Ishikawa (cell line): ENCODE measurements at regions not wholly inside any gene's neighbourhood (a gene's known extent, or its start where the extent isn't known, plus 50 kb on each side); places are given as distances from the start of the nearest gene placed in this dataset.

Experiments used
- CEBPB ChIP-seq: IDR thresholded peaks from 2 replicates; pipeline ENCODE4 v1.6.1; 2012
- CREB1 ChIP-seq: IDR thresholded peaks from 2 replicates; pipeline ENCODE4 v1.6.1; 2012; ENCODE audit warnings: low read depth
- EGR1 ChIP-seq: IDR thresholded peaks from 2 replicates; pipeline ENCODE4 v1.6.1; 2012
- EP300 ChIP-seq: IDR thresholded peaks from 2 replicates; pipeline ENCODE4 v1.6.1; 2012; ENCODE audit warnings: borderline replicate concordance
- FOXM1 ChIP-seq: IDR thresholded peaks from 2 replicates; pipeline ENCODE4 v1.6.1; 2012; ENCODE audit warnings: low read depth, borderline replicate concordance
- NFIC ChIP-seq: IDR thresholded peaks from 2 replicates; pipeline ENCODE4 v1.6.1; 2012
- RAD21 ChIP-seq: IDR thresholded peaks from 2 replicates; pipeline ENCODE4 v1.6.1; 2012; ENCODE audit warnings: low read depth
- TAF1 ChIP-seq: IDR thresholded peaks from 2 replicates; pipeline ENCODE4 v1.6.1; 2012; ENCODE audit warnings: low read depth, mild to moderate bottlenecking
- TEAD4 ChIP-seq: IDR thresholded peaks from 2 replicates; pipeline ENCODE4 v1.6.1; 2012
- YY1 ChIP-seq: IDR thresholded peaks from 2 replicates; pipeline ENCODE4 v1.6.1; 2012; ENCODE audit warnings: low read depth
- ZBTB7A ChIP-seq: IDR thresholded peaks from 2 replicates; pipeline ENCODE4 v1.6.1; 2012; ENCODE audit warnings: low read depth
- TF ChIP-seq, protein P1 (sequence below): IDR thresholded peaks from 2 replicates; pipeline ENCODE4 v1.6.1; 2012; ENCODE audit warnings: low read depth, mild to moderate bottlenecking
- TF ChIP-seq, protein P2 (sequence below): IDR thresholded peaks from 2 replicates; pipeline ENCODE4 v1.6.1; 2012
- TF ChIP-seq, protein P3 (sequence below): IDR thresholded peaks from 2 replicates; pipeline ENCODE4 v1.6.1; 2012

DNA sequence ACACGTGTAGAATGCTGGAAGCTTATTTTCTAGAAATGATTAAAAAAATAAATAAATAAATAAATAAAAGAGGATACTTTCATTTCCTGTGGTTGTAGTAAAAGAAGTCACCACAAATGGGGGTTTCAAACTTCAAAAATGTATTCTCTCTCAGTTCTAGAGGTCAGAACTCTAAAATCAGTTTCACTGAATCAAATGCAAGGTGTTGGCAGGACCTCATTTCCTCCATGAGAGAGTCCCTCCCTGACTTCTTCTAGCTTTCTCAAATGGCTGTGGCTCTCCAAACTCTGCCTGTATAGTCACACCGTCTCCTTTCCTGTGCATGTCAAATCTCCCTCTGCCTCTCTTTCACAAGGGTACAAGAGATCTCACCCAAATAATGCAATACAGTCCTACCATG is 312.6 kb upstream of the CXADR start:
- TF ChIP-seq NFIC (no peak), RAD21 (no peak), EP300 (no peak), FOXM1 (no peak), CREB1 (no peak), YY1 (no peak), EGR1 (no peak), CEBPB (no peak), ZBTB7A (no peak), TAF1 (no peak), TEAD4 (no peak)
- TF ChIP-seq, protein P1, sequence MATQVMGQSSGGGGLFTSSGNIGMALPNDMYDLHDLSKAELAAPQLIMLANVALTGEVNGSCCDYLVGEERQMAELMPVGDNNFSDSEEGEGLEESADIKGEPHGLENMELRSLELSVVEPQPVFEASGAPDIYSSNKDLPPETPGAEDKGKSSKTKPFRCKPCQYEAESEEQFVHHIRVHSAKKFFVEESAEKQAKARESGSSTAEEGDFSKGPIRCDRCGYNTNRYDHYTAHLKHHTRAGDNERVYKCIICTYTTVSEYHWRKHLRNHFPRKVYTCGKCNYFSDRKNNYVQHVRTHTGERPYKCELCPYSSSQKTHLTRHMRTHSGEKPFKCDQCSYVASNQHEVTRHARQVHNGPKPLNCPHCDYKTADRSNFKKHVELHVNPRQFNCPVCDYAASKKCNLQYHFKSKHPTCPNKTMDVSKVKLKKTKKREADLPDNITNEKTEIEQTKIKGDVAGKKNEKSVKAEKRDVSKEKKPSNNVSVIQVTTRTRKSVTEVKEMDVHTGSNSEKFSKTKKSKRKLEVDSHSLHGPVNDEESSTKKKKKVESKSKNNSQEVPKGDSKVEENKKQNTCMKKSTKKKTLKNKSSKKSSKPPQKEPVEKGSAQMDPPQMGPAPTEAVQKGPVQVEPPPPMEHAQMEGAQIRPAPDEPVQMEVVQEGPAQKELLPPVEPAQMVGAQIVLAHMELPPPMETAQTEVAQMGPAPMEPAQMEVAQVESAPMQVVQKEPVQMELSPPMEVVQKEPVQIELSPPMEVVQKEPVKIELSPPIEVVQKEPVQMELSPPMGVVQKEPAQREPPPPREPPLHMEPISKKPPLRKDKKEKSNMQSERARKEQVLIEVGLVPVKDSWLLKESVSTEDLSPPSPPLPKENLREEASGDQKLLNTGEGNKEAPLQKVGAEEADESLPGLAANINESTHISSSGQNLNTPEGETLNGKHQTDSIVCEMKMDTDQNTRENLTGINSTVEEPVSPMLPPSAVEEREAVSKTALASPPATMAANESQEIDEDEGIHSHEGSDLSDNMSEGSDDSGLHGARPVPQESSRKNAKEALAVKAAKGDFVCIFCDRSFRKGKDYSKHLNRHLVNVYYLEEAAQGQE, result no peak
- TF ChIP-seq, protein P2, sequence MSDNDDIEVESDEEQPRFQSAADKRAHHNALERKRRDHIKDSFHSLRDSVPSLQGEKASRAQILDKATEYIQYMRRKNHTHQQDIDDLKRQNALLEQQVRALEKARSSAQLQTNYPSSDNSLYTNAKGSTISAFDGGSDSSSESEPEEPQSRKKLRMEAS, result no peak
- TF ChIP-seq, protein P3, sequence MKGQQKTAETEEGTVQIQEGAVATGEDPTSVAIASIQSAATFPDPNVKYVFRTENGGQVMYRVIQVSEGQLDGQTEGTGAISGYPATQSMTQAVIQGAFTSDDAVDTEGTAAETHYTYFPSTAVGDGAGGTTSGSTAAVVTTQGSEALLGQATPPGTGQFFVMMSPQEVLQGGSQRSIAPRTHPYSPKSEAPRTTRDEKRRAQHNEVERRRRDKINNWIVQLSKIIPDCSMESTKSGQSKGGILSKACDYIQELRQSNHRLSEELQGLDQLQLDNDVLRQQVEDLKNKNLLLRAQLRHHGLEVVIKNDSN, result no peak
